ENCODE measurements at regions not wholly inside any gene's neighbourhood (a gene's known extent, or its start where the extent isn't known, plus 50 kb on each side); places are given as distances from the start of the nearest gene placed in this dataset.

DNA sequence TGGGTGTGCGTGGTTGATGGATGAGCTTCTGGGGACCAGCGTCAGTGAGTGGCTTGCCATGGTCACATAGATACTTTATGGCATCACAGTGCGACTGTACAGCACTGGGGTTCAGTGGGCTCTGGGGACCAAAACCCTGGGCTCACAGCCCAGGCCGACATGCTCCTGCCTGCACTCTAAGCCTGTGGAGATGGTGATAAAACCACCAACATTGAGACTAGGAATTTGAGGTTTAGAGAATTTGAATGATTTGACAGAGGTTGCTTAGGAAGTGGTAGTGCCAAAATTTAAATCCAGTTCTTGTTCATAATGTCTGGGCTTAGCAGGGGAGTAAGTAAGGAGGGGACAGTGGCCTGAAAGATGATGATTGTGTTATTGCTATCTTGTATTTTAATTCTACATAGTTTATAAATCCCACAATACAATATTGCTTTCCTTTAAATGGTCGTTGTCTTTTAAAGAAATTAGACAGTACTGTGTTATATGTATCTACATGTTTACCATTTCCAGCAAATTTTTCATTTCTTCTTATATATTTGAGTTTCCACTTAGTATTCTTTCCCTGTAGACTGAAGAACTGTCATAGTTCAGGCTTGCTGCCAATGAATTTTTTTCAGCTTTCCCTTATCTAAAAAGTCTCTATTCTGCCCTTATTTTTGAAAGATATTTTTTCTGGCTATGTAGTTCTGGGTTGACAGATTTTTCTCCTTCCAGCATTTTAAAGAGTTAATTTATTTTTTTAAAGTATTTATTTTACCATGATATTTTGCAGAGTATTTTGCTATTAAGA, 235.4 kb upstream of the RGMA start:
- DNase-seq (ENCODE audit: low spot score) = no peak

DNA sequence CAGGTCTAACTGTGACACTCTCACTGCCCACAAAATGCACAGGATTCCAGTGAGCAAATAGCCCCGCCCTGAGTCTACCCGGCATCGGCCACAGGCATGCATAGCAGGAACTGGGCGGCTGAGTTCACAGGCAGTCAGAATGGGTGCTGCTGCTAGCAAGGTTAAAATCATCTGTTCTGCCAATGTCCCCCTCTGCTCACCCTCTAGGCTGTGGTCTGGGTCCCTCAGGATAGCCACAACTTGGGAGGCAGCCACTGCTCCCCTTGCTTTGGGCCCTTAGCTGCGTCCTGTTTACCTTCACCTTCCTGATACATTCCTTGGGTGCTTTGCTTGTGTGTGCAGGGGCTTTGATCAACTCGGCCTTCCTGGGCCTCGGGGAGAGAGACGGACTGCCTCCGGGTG, 232.9 kb upstream of the RGMA start:
- peak; percentile 83 for DNase-seq (ENCODE audit: low spot score)

DNA sequence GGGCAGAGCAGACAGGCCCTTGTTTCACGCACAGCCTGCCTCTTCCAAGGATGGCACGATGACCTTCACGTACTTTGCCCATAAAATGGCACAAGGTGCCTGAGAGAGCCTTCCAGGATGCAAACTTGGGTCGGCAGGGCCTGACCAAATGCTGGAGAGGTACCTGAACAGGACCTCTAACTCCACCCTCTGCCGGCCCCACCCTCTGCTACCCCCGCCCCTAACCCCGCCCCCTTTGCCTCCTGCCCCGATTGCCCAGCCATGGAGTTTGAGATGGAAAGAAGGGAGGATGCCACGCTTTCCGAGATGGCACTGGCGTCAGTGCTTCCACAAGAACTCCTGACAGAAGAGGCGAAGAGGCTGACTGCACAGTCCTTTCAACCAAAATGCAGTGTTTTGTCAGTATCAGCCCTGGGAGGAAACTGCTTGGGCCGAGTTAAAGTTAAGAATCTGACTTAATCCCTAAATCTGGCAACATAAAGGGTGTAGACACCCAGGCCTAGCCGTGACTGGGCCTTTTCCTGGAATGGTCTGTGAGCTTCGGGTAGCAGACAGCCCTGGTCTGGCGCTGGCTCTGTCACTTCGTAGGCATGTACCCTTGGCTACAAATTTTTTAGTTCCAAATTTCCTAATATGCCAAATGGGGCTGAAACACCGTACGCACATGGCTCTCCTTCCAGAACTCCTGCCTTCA, 230.3 kb upstream of the RGMA start:
- DNase-seq (ENCODE audit: low spot score) = peak; percentile 69

DNA sequence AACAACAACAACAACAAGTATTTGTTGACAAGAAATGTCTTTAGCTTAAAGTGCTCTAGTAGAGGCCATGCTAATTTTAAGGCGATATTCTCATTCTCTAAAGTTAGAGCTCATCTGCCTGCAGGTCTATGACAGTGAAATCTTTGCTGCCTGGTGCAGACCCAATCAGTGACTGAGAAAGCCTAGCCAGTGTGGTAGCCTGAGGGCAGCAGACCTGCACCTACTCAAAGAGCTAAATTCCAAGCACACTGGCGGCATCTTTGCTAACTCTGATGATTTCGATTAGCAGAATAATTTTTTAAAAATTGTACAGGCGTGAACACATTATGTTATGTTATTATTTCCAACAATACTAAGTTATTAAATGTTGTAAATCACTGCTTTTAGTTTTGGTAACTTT, 228.8 kb upstream of the RGMA start:
- DNase-seq (ENCODE audit: low spot score) = no peak

DNA sequence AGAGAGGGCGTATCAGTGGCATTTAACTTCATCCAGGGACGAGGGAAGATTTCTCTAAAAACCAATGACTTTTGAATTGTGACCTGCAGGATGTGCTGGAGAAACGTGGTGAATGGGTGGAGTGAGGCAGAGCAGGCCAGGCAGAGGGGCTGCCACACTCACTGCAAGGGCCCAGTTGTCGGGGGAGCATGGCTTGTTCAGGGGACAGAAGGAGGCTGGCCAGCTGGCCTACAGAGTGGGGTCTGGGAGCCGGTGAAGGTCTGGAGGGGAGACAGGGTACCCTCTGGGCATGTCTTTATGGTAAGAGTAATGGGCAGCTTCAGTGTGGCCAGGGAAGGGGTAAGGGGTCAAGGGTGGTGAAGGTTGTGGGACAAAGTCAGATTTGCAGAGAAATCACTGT, 225.2 kb upstream of the RGMA start:
- DNase-seq (ENCODE audit: low spot score) = no peak

DNA sequence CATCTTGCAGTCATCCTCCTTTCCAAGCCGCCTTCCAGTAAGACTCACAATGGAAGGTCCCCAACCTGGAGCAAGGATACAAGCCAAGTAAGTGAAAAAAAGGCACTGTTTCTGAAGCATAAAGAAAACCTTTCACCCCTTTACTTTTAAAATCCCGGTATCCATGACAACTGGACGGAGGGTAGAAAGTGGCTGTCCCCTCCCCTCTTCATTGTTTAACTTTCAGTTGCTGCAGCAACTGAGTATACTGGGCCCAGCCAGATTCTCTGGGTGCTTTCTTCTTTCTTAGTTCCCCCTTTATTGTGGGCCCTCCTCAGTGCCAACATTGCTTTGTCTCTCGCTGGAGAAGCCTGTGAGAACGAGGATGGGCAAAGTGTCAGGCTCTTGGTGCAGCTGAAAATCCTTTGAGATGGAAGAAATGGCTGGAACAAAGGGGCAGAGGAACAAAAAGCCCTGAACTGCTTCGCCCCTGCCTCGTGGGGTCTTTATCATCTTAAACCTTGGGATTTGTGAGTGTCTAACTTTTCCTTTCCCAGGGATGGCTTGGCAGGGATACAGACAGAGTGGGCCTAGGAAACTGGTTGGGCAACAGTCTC, 224.0 kb upstream of the RGMA start:
- DNase-seq (ENCODE audit: low spot score) = no peak

DNA sequence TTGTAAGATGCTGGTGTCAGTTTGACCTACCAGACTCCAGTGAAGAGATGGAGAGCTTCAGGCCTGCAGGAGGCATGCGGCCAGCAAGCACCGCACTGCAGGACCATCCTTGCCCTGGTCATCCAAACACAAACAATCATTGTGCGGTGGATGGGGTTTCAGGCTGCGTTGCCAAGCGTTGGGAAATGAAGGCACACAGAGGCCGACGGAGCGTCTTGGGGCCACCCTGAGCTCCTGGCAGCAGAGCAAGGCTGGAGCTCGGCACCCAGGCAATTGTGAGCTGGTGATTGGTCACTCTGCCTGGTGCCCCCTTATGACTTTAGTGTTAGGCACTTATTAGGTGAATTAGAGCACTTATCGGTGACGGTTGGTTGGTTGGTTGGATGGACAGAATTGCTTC, 222.6 kb upstream of the RGMA start:
- DNase-seq (ENCODE audit: low spot score) = peak; percentile 82

DNA sequence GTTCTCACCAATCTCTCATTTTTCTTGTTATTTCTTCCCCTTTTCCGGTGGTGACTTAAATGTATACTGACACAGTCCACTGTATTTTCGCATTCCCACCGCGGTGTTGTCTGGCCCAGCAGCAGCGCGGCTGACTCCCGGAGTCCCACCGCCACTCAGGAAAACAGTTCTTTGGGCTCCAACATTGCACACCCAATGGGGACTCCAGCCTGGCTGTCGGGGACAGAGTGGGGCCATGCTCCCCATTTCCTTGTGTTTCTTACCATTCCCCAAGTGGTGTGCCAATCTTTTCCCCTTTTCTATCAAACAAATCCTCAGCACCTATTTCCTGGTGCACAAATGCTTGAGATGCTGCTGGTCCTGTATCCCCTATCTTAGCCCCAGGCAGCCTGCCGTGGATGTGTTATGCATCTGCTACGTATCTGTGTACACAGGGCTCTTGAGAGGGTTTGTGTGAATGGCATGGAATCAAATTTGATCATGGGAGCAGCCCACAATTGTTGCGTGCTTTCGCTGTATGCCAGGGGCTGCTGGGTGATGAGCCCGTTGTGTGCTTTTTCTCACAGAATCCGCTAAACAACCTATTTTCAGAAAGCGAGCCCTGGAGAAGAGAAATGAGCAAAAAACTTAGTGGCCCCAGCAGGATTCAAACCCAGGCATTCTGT, 219.1 kb upstream of the RGMA start:
- peak; percentile 30 for DNase-seq (ENCODE audit: low spot score)

DNA sequence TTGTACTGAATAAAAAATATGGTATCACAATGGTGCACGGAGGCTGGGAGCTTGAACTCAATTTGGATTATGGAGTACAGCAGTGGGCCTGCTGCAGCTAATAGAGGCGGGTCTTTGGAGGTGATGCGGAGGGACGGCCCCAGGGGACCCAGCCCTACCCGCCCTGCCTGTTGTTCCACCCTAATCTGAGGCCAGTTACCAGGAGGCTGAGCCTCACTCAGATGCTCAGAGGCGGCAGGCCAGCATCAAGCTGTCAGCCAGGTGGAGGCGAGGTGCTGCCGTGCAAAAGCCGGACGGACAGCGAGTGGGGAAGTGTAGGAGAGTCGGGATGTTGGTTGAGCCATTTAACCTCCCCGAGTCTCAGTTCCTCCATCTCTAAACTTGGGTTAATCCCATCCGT, 218.5 kb upstream of the RGMA start:
- DNase-seq (ENCODE audit: low spot score) = no peak

DNA sequence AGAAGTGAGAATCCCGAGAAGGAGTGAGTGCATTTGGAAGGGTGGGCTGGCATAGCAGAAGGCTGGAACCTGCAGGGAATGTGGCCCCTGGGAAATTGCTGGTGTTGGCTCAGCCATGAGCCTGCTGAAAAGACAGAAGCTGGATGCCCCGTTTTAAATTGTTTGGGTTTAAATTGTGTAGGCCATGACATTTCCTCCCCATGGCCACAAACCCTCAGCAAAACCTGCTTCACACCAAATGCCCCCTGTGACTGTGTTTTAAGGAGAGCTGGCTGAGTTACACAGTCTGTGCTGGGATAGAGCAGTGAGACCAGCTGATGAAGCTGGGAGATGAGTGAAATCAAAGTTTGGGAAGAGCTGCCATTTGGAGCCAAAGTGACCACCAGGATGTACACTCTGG, 216.3 kb upstream of the RGMA start:
- no peak for DNase-seq (ENCODE audit: low spot score)

DNA sequence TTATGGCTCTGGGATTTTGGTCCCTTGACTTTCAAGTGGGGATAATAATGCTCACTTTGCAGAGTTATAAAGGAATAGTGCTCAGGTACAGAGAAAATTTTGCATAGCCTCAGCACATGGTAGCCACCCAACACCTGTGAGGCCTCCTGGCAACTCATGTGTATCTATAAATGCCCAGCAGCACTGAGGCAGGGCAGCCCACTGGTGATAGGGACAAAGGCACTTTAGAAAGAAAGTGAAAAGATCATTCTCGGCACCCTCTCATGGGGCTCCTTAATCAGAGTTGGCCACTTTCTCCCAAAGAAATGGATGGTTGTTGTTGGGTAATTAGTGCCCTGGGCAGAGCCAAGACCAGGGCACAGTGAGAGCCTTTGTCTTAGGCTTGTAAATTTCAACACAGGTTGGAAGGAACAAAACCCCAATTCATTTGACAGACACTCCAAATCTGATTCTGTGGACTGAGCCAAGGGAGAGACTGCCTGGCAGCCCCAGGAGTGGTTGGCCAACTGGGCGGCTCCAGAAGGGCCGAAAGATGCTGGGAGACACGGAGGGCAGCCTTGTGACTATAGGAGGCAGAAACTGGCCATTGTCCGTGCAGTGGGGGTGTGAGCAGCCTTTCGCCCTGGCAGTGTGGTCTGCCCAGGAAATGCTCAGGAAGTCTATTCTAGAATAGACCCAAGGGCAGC, 213.2 kb upstream of the RGMA start:
- no peak for DNase-seq (ENCODE audit: low spot score)

DNA sequence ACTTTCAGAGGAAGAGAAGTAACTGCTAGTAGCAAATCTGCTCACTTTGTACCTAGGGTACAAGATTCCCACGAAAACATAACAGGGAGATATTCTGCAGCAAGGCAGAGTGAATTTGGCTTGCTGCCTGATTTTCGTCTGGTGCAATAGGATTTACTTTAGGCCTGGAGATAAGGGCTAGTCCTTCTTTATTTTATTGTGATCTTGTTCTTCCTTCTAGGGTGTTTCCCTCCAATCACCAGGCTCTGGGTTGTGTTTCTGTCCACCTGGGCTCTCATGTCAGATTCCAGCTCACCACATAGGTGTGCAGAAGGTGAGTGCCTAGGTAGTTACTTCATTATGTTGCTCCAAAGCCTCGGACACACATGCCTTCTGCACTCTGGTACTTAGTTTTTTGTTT, 211.8 kb upstream of the RGMA start:
- no peak for DNase-seq (ENCODE audit: low spot score)

DNA sequence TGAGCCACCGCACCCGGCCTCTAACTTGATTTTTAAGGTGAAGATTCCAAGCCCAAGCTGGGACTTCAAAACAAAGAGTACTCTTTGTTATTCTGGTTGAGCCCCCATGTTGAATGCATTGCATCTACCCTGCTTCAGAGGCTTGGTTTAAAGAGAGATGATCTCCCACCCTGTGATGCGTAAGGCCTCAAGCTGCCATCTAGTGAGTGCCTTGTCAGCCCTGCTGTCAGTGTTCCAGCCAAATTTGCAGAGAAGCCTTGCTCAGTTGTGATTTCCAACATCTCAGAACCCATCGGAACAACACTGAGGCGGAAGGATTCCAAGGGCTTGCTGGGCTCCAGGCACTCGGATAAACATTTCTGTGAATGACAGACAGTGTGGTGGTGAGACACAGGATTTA, 210.7 kb upstream of the RGMA start:
- DNase-seq (ENCODE audit: low spot score) = peak; percentile 26

DNA sequence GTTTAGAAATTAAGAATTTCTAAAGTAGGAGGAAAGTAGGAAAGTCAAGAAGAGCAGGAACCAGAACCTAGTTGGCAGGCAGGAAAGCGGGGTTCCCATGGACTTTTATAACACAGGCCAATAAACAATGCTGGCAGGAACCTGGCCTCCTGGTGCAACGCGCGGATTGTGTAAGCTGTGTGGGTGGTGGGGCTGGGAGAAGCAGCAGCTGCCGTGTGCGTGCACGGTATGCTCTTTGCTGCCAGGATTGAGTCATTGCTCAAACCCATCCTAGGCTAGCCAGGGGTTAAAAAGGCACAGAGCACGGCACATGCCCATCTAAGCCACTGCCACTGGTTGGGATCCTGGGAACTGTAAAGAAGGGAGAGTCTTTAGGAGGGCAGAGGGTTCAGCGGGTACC, 209.9 kb upstream of the RGMA start:
- DNase-seq (ENCODE audit: low spot score) = peak; percentile 67

DNA sequence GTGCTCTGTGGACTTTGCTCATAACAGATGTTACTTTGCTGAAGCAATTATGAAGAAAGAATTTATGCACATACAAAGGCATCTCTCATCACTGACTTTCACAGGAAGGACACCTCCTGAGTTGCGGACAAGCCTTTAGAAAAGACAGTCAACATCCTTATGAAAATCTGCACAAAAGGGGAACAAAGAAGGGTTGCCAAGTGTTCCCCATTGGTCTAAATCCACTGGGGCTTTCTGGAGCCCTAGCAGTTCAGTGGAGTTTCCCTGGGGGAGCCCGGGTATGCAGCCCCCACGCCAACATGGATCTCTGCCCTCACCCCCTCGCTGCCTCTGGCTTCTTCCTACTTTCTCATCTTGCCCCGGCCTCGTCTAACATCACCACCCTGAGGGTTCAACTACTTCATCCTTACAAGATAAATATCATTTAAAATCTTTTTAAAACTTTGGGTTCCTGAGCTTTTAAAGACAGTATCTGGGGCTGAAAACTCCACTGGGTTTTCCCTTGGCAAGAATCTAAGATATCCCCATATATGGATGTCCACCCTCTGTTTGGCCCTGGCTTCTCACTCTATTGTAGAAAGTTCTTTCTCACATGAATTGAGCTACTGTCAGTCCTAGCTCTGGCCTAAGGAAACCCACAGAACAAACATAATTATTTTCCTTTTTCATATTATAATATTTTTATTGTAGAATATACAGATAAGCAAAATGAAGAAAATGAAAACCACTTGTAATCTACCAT, 207.9 kb upstream of the RGMA start:
- no peak for DNase-seq (ENCODE audit: low spot score)

DNA sequence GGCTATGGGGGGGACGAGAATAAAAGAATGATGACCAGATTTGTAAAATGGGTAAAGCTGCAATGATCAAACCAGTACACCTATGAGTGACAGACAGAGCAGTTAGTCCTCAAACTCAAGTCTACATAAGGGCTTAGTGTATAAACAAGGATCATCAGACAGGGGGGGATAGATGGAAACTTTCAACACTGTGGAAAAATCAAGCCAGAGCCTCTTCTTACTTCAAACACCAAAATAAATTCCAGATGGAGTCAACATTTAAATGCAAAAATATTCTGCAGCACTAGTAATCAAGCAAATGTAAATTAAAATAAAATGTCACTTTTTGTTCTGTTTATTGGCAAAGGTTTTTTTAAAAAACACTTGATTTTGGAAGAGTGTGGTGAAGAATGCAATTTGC, 205.9 kb upstream of the RGMA start:
- no peak for DNase-seq (ENCODE audit: low spot score)

DNA sequence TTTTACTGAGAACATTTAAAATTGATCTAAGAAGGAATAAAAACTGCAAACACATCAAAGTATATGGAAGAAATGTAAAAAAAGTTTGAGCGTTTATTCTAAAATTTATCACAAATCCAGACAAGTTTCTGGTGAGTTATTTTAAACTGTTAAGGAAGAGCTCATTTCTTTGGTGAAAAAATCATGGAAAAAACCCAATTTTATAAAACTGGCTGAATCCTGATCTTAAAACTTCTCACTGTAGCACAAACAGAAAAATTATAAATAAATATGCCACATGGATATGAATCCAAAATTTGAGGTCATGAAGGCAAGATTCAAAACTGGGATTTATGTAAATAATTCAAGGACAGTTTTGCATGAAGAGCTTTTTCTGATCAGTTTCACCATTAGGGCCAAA, 205.1 kb upstream of the RGMA start:
- DNase-seq (ENCODE audit: low spot score) = no peak

DNA sequence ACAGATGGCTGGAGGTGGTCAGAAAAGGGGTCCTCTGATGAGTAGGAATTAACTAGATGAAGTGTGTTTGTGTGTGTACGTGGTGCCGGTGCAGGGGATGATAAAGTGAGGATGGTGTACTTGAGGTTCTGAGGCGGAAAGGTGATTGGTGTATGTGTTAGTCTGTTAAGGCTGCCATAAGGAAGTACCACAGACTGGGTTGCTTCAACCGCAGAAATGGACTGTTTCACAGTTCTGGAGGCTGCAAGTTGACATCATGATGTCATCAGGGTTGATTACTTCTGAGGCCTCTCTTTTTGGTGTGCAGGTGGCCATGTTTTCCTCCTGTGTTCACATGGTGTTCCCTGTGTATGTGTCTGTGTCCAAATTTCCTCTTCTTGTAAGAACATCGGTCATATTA, 202.4 kb upstream of the RGMA start:
- DNase-seq (ENCODE audit: low spot score) = no peak

DNA sequence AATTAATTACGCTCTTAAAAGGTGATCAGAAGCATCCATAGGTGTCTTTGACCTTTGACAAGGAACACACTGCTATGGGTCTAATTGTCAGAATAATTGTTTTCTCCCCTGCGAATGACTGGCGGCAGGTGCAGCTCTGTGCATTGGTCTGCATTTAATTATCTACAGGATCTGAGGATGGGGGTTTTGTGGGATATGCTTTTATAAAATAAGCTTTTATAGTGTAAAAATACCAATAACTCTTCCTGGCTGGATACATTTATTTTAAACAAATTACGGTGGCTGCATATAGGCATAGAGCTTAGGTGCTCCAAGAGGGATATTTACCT, 201.6 kb upstream of the RGMA start:
- DNase-seq (ENCODE audit: low spot score) = no peak

DNA sequence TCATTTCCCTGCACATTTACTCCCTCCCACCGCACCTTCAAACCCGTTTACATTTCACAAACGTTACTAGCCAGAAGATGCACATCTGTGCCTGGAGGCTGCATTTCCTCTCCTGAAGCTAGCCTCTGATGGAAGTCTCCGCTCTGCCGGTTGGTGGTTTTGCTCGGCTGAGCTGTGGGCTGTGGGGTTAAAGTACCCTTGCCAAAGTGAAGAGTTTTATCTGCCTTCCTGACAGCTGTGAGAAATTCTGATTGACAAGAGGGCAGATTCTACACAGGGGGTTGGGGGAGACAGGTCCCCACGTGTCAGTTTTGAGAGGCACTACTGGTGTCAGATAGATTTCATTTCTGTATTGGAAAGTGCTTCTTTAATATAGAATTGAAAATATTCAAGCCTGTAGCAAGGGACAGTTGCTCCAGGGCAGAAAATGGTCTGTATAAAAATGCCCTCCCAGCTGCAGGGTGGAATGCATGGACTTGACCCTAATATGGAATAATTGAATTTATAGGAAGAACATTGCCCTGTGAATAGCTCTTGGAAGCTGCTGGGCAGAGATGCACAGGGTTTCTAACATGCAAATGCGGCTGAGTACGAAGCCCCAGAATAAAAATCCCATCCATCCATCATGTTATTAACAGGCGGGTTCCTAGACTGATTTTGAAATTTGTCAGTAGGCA, 201.1 kb upstream of the RGMA start:
- DNase-seq (ENCODE audit: low spot score) = no peak

Measured in mesenteric fat pad (tissue), 1 donor.